ENCODE measurements at regions not wholly inside any gene's neighbourhood (a gene's known extent, or its start where the extent isn't known, plus 50 kb on each side); places are given as distances from the start of the nearest gene placed in this dataset.

GRCh38 chr2:186274936-186275575 lies 211.0 kb upstream of the ZC3H15 start:
- Histone ChIP-seq H3K4me1 (no peaks in the 10 kb centered on the region), H3K9me3 (no peaks in the 10 kb centered on the region), H3K36me3 (no peaks in the 10 kb centered on the region), H3K27ac (no peak overlapping the region), H3K27me3 (no peaks in the 10 kb centered on the region), H3K4me3 (no peak overlapping the region)
- DNase-seq (ENCODE audit: extremely low spot score in 2 of 2), result no peak
- intact Hi-C loops (cut with DNase I), result no loop called here
- TF ChIP-seq POLR2AphosphoS5 (IDR thresholded peaks at IDR 0.05; ENCODE audit: insufficient read depth in 1 of 2, low read depth in 1 of 2), result no peak
- no peak for TF ChIP-seq POLR2A (IDR thresholded peaks at IDR 0.05)
- no peak for TF ChIP-seq CTCF (IDR thresholded peaks at IDR 0.05)

- H3K4me1 ChIP-seq, result no peaks in the 10 kb centered on the region
- H3K9me3 ChIP-seq, result no peaks in the 10 kb centered on the region
- no peaks in the 10 kb centered on the region for H3K36me3 ChIP-seq
- TF ChIP-seq CTCF (IDR thresholded peaks at IDR 0.05), result no peak
- no peak for TF ChIP-seq POLR2A (IDR thresholded peaks at IDR 0.05)
- TF ChIP-seq POLR2AphosphoS5 (IDR thresholded peaks at IDR 0.05; ENCODE audit: insufficient read depth in 1 of 2, low read depth in 1 of 2), result no peak
- no peak for DNase-seq (ENCODE audit: extremely low spot score in 2 of 2)
- H3K27ac ChIP-seq, result no peak overlapping the region
- no peak overlapping the region for H3K4me3 ChIP-seq
- intact Hi-C loops (cut with DNase I), result no loop called here
- H3K27me3 ChIP-seq, result no peaks in the 10 kb centered on the region
These were observed 209.2 kb upstream of the ZC3H15 start for GRCh38 chr2:186276909-186277308.

GRCh38 chr2:186281726-186282125 lies 204.3 kb upstream of the ZC3H15 start:
- intact Hi-C loops (cut with DNase I), result no loop called here
- H3K4me3 ChIP-seq, result no peak overlapping the region
- no peak for TF ChIP-seq POLR2A (IDR thresholded peaks at IDR 0.05)
- no peak for TF ChIP-seq CTCF (IDR thresholded peaks at IDR 0.05)
- TF ChIP-seq POLR2AphosphoS5 (IDR thresholded peaks at IDR 0.05; ENCODE audit: insufficient read depth in 1 of 2, low read depth in 1 of 2), result no peak

DNA sequence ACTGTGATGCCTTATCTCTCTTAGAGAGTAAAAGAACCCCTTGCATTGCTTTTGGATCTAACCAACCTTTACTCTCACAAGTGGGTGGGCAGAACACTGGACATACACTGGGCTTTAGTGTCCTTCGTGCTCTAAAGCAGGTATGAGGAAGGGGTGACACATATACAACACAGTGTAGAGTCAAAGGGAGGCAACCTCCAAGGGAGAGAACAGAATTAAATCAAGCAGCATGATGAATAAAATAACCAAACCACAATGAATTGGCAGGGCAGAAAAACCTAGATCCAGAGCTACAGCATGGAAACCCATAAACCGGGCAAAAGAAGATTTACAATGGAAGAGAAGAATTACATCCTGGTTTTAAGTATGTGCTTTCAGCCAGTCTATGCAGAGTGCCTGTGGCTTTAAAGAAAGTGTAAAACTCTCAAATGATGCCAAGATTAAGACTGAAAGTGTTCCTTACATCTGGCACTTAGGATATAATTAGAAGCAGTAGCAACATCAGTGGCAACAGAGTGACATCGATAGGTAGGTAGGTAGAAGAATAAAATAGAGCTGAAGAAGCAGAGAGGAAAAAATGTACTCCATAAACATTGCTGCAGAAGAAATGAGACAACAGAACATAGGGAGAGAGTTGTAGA lies 191.7 kb upstream of the ZC3H15 start:
- intact Hi-C loops (cut with DNase I), result no loop called here
- peaks cover 7% of the 10 kb centered on the region for H3K4me1 ChIP-seq
- no peak for DNase-seq (ENCODE audit: extremely low spot score in 2 of 2)
- H3K36me3 ChIP-seq, result no peaks in the 10 kb centered on the region
- no peaks in the 10 kb centered on the region for H3K27me3 ChIP-seq
- no peak overlapping the region for H3K4me3 ChIP-seq
- TF ChIP-seq POLR2AphosphoS5 (IDR thresholded peaks at IDR 0.05; ENCODE audit: insufficient read depth in 1 of 2, low read depth in 1 of 2) (no peak), CTCF (IDR thresholded peaks at IDR 0.05) (no peak), POLR2A (IDR thresholded peaks at IDR 0.05) (no peak)
- no peaks in the 10 kb centered on the region for H3K9me3 ChIP-seq
- H3K27ac ChIP-seq, result no peak overlapping the region

More at GRCh38 chr2:186281726-186282125, 204.3 kb upstream of the ZC3H15 start:
- no peaks in the 10 kb centered on the region for H3K36me3 ChIP-seq
- H3K4me1 ChIP-seq, result no peaks in the 10 kb centered on the region
- no peak overlapping the region for H3K27ac ChIP-seq
- H3K27me3 ChIP-seq, result no peaks in the 10 kb centered on the region
- H3K9me3 ChIP-seq, result no peaks in the 10 kb centered on the region
- no peak for DNase-seq (ENCODE audit: extremely low spot score in 2 of 2)

- Histone ChIP-seq H3K4me3 (no peak overlapping the region), H3K27me3 (no peaks in the 10 kb centered on the region), H3K9me3 (no peaks in the 10 kb centered on the region), H3K36me3 (no peaks in the 10 kb centered on the region), H3K4me1 (peaks cover under 1% of the 10 kb centered on the region), H3K27ac (no peak overlapping the region)
- no peak for DNase-seq (ENCODE audit: extremely low spot score in 2 of 2)
- no peak for TF ChIP-seq POLR2AphosphoS5 (IDR thresholded peaks at IDR 0.05; ENCODE audit: insufficient read depth in 1 of 2, low read depth in 1 of 2)
- no peak for TF ChIP-seq CTCF (IDR thresholded peaks at IDR 0.05)
- no peak for TF ChIP-seq POLR2A (IDR thresholded peaks at IDR 0.05)
- intact Hi-C loops (cut with DNase I), result no loop called here
These were observed 186.4 kb upstream of the ZC3H15 start for GRCh38 chr2:186299610-186300009.

All from vagina (tissue), 2 donors.